Fibroblast of lung (primary cell): ENCODE measurements at regions not wholly inside any gene's neighbourhood (a gene's known extent, or its start where the extent isn't known, plus 50 kb on each side); places are given as distances from the start of the nearest gene placed in this dataset.

Experiments used
- EZH2 ChIP-seq: IDR thresholded peaks from 2 replicates; pipeline ENCODE4 v1.5.1; 2012; ENCODE audit warnings: low read length, control low read depth, mild to moderate bottlenecking; ENCODE audit errors: missing control alignments
- TF ChIP-seq, protein P1 (sequence below), 2 donors: IDR thresholded peaks in 1 of 2; conservative IDR thresholded peaks in 1 of 2; 1 replicate in 1 of 2; 2 replicates in 1 of 2; pipeline ENCODE4 v1.5.1; 2011 to 2012; ENCODE audit warnings: low read length in 2 of 2, control low read depth in 1 of 2, inconsistent platforms in 1 of 2, low read depth in 1 of 2, mild to moderate bottlenecking in 1 of 2

DNA sequence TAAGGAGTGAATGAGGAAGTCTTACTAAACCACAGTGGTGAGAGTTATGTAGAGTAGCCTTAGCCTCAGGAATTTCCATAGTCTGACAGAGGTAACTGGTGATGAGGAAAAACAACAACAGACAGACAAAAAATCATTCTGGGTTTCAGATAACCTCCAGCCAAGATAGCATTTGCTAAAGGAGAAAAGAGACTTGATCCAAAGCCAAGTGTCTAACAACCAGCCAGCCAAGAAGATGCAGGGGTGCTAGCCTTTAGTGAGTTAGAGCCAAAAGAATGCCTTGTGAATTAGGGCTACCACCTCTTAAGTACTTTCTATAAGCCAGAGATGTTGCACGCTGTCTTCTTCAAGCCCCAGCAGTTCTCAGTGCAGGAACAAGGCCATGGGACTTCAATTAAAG lies 478.0 kb upstream of the CPEB2 start:
- TF ChIP-seq, protein P1, sequence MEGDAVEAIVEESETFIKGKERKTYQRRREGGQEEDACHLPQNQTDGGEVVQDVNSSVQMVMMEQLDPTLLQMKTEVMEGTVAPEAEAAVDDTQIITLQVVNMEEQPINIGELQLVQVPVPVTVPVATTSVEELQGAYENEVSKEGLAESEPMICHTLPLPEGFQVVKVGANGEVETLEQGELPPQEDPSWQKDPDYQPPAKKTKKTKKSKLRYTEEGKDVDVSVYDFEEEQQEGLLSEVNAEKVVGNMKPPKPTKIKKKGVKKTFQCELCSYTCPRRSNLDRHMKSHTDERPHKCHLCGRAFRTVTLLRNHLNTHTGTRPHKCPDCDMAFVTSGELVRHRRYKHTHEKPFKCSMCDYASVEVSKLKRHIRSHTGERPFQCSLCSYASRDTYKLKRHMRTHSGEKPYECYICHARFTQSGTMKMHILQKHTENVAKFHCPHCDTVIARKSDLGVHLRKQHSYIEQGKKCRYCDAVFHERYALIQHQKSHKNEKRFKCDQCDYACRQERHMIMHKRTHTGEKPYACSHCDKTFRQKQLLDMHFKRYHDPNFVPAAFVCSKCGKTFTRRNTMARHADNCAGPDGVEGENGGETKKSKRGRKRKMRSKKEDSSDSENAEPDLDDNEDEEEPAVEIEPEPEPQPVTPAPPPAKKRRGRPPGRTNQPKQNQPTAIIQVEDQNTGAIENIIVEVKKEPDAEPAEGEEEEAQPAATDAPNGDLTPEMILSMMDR (conservative IDR thresholded peaks at IDR 0.05 in 1 of 2, IDR thresholded peaks at IDR 0.05 in 1 of 2; ENCODE audit: low read depth in 1 of 2, low read length in 2 of 2), result no peak
- TF ChIP-seq EZH2, result no peak
